H9 (cell line): ENCODE measurements at regions not wholly inside any gene's neighbourhood (a gene's known extent, or its start where the extent isn't known, plus 50 kb on each side); places are given as distances from the start of the nearest gene placed in this dataset.

Experiments
- DNase-seq: peaks from one replicate; pipeline ENCODE4 v3.0.0-alpha.2; 2017
- H2AFZ ChIP-seq: one replicate; pipeline ENCODE4 v1.6.1; 2013; ENCODE audit warnings: mild to moderate bottlenecking, low read length, control low read depth, moderate library complexity
- H2AK5ac ChIP-seq: 2 replicates; pipeline ENCODE4 v1.6.1; 2013; ENCODE audit warnings: low read length, control low read depth, mixed read lengths; ENCODE audit not compliant: insufficient read length
- H2BK120ac ChIP-seq: one replicate; pipeline ENCODE4 v1.6.1; 2013; ENCODE audit warnings: low read depth, mild to moderate bottlenecking, low read length, control low read depth, inconsistent platforms; ENCODE audit not compliant: poor library complexity, severe bottlenecking
- H2BK12ac ChIP-seq: 2 replicates; pipeline ENCODE4 v1.6.1; 2013; ENCODE audit warnings: low read length, control low read depth, mixed read lengths, low read depth; ENCODE audit not compliant: insufficient read length
- H2BK15ac ChIP-seq: 2 replicates; pipeline ENCODE4 v1.6.1; 2013; ENCODE audit warnings: low read depth, low read length, control low read depth
- H2BK20ac ChIP-seq: one replicate; pipeline ENCODE4 v1.6.1; 2013; ENCODE audit warnings: low read depth, mild to moderate bottlenecking, low read length, control low read depth, inconsistent platforms; ENCODE audit not compliant: poor library complexity, severe bottlenecking
- H2BK5ac ChIP-seq: 2 replicates; pipeline ENCODE4 v1.6.1; 2013; ENCODE audit warnings: low read length, control low read depth, mixed read lengths; ENCODE audit not compliant: insufficient read length
- H3K14ac ChIP-seq: 2 replicates; pipeline ENCODE4 v1.6.1; 2013; ENCODE audit warnings: low read length, control low read depth; ENCODE audit not compliant: insufficient read depth
- H3K18ac ChIP-seq: 2 replicates; pipeline ENCODE4 v1.6.1; 2013; ENCODE audit warnings: low read depth, mild to moderate bottlenecking, mixed read lengths, low read length, control low read depth; ENCODE audit not compliant: insufficient read length
- H3K23ac ChIP-seq: 2 replicates; pipeline ENCODE4 v1.6.1; 2013; ENCODE audit warnings: low read length, control low read depth, mixed read lengths, low read depth; ENCODE audit not compliant: insufficient read length
- H3K23me2 ChIP-seq: 2 replicates; pipeline ENCODE4 v1.6.1; 2013; ENCODE audit warnings: low read depth, mild to moderate bottlenecking, mixed read lengths, low read length, control low read depth; ENCODE audit not compliant: insufficient read length, poor library complexity, severe bottlenecking
- H3K27ac ChIP-seq: 2 replicates; pipeline ENCODE4 v1.5.1; 2013; ENCODE audit warnings: low read length, control low read depth, mixed read lengths, low read depth; ENCODE audit not compliant: insufficient read length
- H3K27me3 ChIP-seq: 2 replicates; pipeline ENCODE4 v1.6.1; 2013; ENCODE audit warnings: low read length, control low read depth, inconsistent platforms; ENCODE audit not compliant: insufficient read depth
- H3K4ac ChIP-seq: 2 replicates; pipeline ENCODE4 v1.6.1; 2013; ENCODE audit warnings: low read depth, mild to moderate bottlenecking, control low read depth, inconsistent platforms, low read length, moderate library complexity
- H3K4me1 ChIP-seq: 2 replicates; pipeline ENCODE4 v1.6.1; 2013; ENCODE audit warnings: low read length, control low read depth, inconsistent platforms; ENCODE audit not compliant: insufficient read depth
- H3K4me2 ChIP-seq: 2 replicates; pipeline ENCODE4 v1.6.1; 2013; ENCODE audit warnings: low read length, control low read depth, mixed read lengths; ENCODE audit not compliant: insufficient read length, insufficient read depth
- H3K56ac ChIP-seq: 2 replicates; pipeline ENCODE4 v1.6.1; 2013; ENCODE audit warnings: low read depth, mild to moderate bottlenecking, mixed read lengths, low read length, control low read depth; ENCODE audit not compliant: insufficient read length
- H3K79me1 ChIP-seq: 2 replicates; pipeline ENCODE4 v1.6.1; 2013; ENCODE audit warnings: low read depth, mild to moderate bottlenecking, moderate library complexity, low read length, control low read depth, inconsistent platforms; ENCODE audit not compliant: insufficient read depth, poor library complexity, severe bottlenecking
- H3K79me2 ChIP-seq: 2 replicates; pipeline ENCODE4 v1.6.1; 2013; ENCODE audit warnings: low read length, control low read depth, inconsistent platforms; ENCODE audit not compliant: insufficient read depth
- H3K9ac ChIP-seq: 2 replicates; pipeline ENCODE4 v1.6.1; 2013; ENCODE audit warnings: low read length, control low read depth, mixed read lengths; ENCODE audit not compliant: insufficient read length; ENCODE audit errors: extremely low read depth
- H3K9me3 ChIP-seq: one replicate; pipeline ENCODE4 v1.6.1; 2013; ENCODE audit warnings: low read depth, low read length, inconsistent platforms; ENCODE audit not compliant: control insufficient read depth
- H3T11ph ChIP-seq: one replicate; pipeline ENCODE4 v1.6.1; 2013; ENCODE audit warnings: mild to moderate bottlenecking, low read length, control low read depth, inconsistent platforms
- H4K20me1 ChIP-seq: one replicate; pipeline ENCODE4 v1.6.1; 2013; ENCODE audit not compliant: control insufficient read depth, insufficient read length, insufficient read depth
- H4K5ac ChIP-seq: 2 replicates; pipeline ENCODE4 v1.6.1; 2013; ENCODE audit warnings: low read depth, mild to moderate bottlenecking, mixed read lengths, low read length, control low read depth; ENCODE audit not compliant: insufficient read length
- H4K8ac ChIP-seq: replicated peaks from 2 replicates; pipeline ENCODE4 v1.6.1; 2013; ENCODE audit warnings: low read length, control low read depth, mixed read lengths, low read depth; ENCODE audit not compliant: insufficient read length
- H4K91ac ChIP-seq: 2 replicates; pipeline ENCODE4 v1.6.1; 2013; ENCODE audit warnings: low read depth, mild to moderate bottlenecking, moderate library complexity, mixed read lengths, low read length, control low read depth; ENCODE audit not compliant: insufficient read length
- H3K27ac Mint-ChIP-seq, 3 experiments: 2 replicates in 2 of 3; 3 replicates in 1 of 3; pipeline ENCODE4 v1.8.0; 2020 to 2021; ENCODE audit warnings: mixed read lengths in 3 of 3, mild to moderate bottlenecking in 1 of 3, moderate library complexity in 1 of 3
- H3K27me3 Mint-ChIP-seq: 2 replicates; pipeline ENCODE4 v1.8.0; 2021; ENCODE audit warnings: low read depth, mild to moderate bottlenecking, moderate library complexity, mixed read lengths
- H3K36me3 Mint-ChIP-seq, 3 experiments: 2 replicates in 2 of 3; 3 replicates in 1 of 3; pipeline ENCODE4 v1.8.0; 2020 to 2021; ENCODE audit warnings: low read depth in 3 of 3, mixed read lengths in 3 of 3; ENCODE audit not compliant: insufficient read depth in 1 of 3
- H3K4me1 Mint-ChIP-seq, 2 experiments: 2 replicates each; pipeline ENCODE4 v1.8.0; 2020; ENCODE audit warnings: mixed read lengths in 2 of 2
- H3K4me3 Mint-ChIP-seq, 2 experiments: 2 replicates in 1 of 2; 3 replicates in 1 of 2; pipeline ENCODE4 v1.8.0; 2020 to 2021; ENCODE audit warnings: mild to moderate bottlenecking in 2 of 2, mixed read lengths in 2 of 2, moderate library complexity in 1 of 2
- H3K9me3 Mint-ChIP-seq, 2 experiments: 2 replicates in 1 of 2; 3 replicates in 1 of 2; pipeline ENCODE4 v1.8.0; 2020; ENCODE audit warnings: mild to moderate bottlenecking in 2 of 2, mixed read lengths in 2 of 2, moderate library complexity in 1 of 2
- CTCF ChIP-seq: fragments of 200-600 bp; sonication (generic); conservative IDR thresholded peaks from 3 replicates; pipeline ENCODE4 v1.8.0; 2021; ENCODE audit warnings: antibody characterized with exemption, mild to moderate bottlenecking
- WGBS: extraction: QIAGEN DNeasy Blood & Tissue Kit; methylation state at CpG from one replicate; pipeline ENCODE4 v1.1.7; 2013; ENCODE audit warnings: missing lambda C conversion rate, low lambda C conversion rate, mixed read lengths; ENCODE audit not compliant: insufficient read length; ENCODE audit errors: extremely low coverage; 5-methylcytosine and 5-hydroxymethylcytosine counted together

GRCh38 chr12:18906395-18906794 lies 168.5 kb downstream of the CAPZA3 start:
- Histone ChIP-seq H3T11ph (no peak overlapping the region), H3K9me3 (no peaks in the 10 kb centered on the region), H4K20me1 (no peaks in the 10 kb centered on the region), H3K23ac (no peak overlapping the region), H2AK5ac (no peak overlapping the region), H2BK5ac (no peak overlapping the region), H2AFZ (no peak overlapping the region), H3K79me2 (no peaks in the 10 kb centered on the region), H4K5ac (no peak overlapping the region), H3K27ac (no peak overlapping the region), H3K4ac (no peak overlapping the region), H3K14ac (no peak overlapping the region), H3K4me2 (no peak overlapping the region), H3K9ac (no peak overlapping the region), H3K79me1 (no peaks in the 10 kb centered on the region), H3K56ac (no peak overlapping the region), H4K91ac (no peak overlapping the region), H2BK12ac (no peak overlapping the region), H3K23me2 (no peaks in the 10 kb centered on the region), H2BK20ac (no peak overlapping the region), H4K8ac (no peak overlapping the region), H2BK15ac (no peak overlapping the region), H3K4me1 (no peaks in the 10 kb centered on the region; the same call in 1 of the 2 replicates), H3K18ac (no peak overlapping the region), H2BK120ac (no peak overlapping the region), H3K27me3 (no peaks in the 10 kb centered on the region)
- no peak overlapping the region for H3K4me3 Mint-ChIP-seq
- no peak overlapping the region for H3K27ac Mint-ChIP-seq
- no peaks in the 10 kb centered on the region for H3K27me3 Mint-ChIP-seq
- peaks cover 6 to 8% of the 10 kb centered on the region in 2 experiments; a peak in 3 of 5 replicates for H3K9me3 Mint-ChIP-seq
- DNase-seq = no peak
- no peak for TF ChIP-seq CTCF
- peaks cover 0 to 13% (median 0%) of the 10 kb centered on the region in 3 experiments; a peak in 3 of 7 replicates for H3K36me3 Mint-ChIP-seq
- H3K4me1 Mint-ChIP-seq = 0 out of 4 replicates have a peak, but pooled peaks cover 0 to 3% of the 10 kb centered on the region in 2 experiments
- no CpG with 5 or more reads among the region's 1 CpG for WGBS
